ENCODE measurements at regions not wholly inside any gene's neighbourhood (a gene's known extent, or its start where the extent isn't known, plus 50 kb on each side); places are given as distances from the start of the nearest gene placed in this dataset.

DNA sequence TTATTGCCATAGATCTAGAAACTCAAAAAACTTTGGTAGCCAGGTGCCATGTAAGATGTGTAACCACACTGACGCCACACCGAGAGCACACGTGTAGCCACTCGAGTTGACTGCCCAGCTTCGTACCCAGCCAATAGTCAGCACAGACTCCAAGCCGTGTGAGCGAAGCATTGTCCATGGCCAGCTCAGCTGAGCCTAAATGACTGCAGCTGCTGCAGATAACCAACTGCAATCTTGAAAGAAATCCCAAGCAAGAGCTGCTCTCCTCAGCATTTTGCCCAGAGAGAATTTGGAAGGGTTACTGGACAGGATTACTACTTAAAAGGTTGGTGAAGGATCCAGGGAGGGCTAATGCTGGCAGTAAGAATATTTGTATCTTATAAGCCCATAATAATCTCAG lies 193.0 kb upstream of the THRB start:
- TF ChIP-seq, protein P1, sequence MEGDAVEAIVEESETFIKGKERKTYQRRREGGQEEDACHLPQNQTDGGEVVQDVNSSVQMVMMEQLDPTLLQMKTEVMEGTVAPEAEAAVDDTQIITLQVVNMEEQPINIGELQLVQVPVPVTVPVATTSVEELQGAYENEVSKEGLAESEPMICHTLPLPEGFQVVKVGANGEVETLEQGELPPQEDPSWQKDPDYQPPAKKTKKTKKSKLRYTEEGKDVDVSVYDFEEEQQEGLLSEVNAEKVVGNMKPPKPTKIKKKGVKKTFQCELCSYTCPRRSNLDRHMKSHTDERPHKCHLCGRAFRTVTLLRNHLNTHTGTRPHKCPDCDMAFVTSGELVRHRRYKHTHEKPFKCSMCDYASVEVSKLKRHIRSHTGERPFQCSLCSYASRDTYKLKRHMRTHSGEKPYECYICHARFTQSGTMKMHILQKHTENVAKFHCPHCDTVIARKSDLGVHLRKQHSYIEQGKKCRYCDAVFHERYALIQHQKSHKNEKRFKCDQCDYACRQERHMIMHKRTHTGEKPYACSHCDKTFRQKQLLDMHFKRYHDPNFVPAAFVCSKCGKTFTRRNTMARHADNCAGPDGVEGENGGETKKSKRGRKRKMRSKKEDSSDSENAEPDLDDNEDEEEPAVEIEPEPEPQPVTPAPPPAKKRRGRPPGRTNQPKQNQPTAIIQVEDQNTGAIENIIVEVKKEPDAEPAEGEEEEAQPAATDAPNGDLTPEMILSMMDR (IDR thresholded peaks at IDR 0.05), result no peak
- TF ChIP-seq POLR2AphosphoS5 (IDR thresholded peaks at IDR 0.05) (no peak), POLR2A (IDR thresholded peaks at IDR 0.05) (no peak), EP300 (IDR thresholded peaks at IDR 0.05) (no peak)

Data from suprapubic skin (tissue), 4 donors.